ENCODE measurements at regions not wholly inside any gene's neighbourhood (a gene's known extent, or its start where the extent isn't known, plus 50 kb on each side); places are given as distances from the start of the nearest gene placed in this dataset.

DNA sequence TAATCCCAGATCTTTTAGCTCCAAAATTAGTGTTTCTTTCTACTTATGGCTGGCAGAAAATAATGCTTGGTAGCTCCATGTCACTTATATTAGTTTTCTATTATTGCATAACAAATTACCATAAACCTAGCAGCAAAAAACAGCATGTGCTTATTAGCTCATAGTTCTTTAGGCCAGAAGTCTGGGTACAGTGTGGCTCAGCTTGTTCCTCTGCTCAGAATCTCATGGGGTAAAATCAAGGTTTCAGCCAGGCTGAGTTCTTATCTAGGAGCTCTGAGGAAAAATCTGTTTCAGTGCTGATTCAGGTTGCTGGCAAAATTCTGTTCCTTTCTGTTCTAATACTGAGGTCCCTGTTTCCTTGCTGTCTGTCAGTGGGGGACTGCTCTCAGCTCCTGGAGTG is 101.1 kb downstream of the CT47B1 start:
- DNase-seq (ENCODE audit: low spot score): no peak
- TF ChIP-seq, protein P1, sequence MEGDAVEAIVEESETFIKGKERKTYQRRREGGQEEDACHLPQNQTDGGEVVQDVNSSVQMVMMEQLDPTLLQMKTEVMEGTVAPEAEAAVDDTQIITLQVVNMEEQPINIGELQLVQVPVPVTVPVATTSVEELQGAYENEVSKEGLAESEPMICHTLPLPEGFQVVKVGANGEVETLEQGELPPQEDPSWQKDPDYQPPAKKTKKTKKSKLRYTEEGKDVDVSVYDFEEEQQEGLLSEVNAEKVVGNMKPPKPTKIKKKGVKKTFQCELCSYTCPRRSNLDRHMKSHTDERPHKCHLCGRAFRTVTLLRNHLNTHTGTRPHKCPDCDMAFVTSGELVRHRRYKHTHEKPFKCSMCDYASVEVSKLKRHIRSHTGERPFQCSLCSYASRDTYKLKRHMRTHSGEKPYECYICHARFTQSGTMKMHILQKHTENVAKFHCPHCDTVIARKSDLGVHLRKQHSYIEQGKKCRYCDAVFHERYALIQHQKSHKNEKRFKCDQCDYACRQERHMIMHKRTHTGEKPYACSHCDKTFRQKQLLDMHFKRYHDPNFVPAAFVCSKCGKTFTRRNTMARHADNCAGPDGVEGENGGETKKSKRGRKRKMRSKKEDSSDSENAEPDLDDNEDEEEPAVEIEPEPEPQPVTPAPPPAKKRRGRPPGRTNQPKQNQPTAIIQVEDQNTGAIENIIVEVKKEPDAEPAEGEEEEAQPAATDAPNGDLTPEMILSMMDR (IDR thresholded peaks at IDR 0.05; ENCODE audit: borderline replicate concordance, control extremely low read depth, extremely low read depth, insufficient read depth, missing control alignments): no peak
- in situ Hi-C loops (cut with MboI; ENCODE audit: low sequenced_read_pairs, unreplicated experiment): no loop called here

DNA sequence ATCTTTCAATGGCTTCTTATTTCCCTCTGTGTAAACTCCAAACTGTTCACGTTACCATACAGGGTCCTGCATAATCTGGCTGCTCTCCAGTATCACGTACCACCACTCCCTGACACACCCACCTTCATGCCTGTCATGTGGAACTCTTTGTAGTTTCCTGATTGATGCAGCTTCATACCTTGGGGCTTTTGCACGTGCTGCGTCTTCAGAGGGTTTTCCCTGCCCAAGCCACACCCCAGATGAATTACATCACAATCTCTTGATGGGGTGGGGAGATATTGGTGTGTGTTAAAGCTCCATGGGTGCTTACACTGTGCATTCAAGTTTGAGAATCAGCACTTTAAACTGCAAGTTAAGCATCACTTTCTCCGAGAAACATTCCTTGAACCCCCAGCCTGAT is 101.9 kb downstream of the CT47B1 start:
- no peak for DNase-seq (ENCODE audit: low spot score)
- TF ChIP-seq, protein P1 (IDR thresholded peaks at IDR 0.05; ENCODE audit: borderline replicate concordance, control extremely low read depth, extremely low read depth, insufficient read depth, missing control alignments): no peak
- in situ Hi-C loops (cut with MboI; ENCODE audit: low sequenced_read_pairs, unreplicated experiment): no loop called here

DNA sequence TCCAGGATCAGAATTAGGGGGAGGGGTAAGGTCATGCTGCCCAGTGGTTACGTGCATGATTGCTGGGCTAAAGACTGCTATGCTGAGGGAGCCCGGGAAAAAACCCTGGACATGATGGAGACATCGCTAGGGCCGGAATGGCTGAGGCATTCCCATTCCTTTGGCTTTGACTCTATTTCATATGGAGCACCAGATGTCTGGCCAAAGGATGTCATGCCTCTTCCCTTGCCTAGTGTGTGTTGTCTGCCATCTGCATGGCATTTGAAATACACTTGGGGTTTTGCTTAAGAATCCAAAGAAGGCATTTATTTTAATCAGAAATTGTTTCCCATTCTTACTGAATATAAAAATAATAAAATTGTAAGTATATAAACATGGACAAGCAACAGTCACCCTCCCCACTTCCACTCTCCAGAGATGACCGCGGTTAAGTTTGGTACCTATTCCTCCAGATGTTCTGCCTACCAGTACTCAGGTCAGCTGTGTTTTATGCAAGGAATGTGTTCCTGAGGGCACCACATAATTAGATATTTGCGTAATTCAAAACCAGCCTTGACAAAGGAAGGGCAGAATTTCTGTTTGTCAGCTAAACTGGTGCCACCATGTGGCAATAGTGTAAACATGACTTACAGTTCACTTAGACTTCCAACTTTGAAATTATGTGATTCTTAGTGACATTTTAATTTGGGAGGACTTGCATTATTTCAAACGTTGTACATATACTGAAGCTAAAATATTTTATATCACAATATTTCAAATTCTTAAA is 105.9 kb downstream of the CT47B1 start:
- TF ChIP-seq, protein P1 (IDR thresholded peaks at IDR 0.05; ENCODE audit: borderline replicate concordance, control extremely low read depth, extremely low read depth, insufficient read depth, missing control alignments): no peak
- in situ Hi-C loops (cut with MboI; ENCODE audit: low sequenced_read_pairs, unreplicated experiment): loop anchor here (10.0 kb wide), 1 partner anchor 255 kb away; no protein-coding TSS in a partner anchor
- DNase-seq (ENCODE audit: low spot score): peak; percentile 27

DNA sequence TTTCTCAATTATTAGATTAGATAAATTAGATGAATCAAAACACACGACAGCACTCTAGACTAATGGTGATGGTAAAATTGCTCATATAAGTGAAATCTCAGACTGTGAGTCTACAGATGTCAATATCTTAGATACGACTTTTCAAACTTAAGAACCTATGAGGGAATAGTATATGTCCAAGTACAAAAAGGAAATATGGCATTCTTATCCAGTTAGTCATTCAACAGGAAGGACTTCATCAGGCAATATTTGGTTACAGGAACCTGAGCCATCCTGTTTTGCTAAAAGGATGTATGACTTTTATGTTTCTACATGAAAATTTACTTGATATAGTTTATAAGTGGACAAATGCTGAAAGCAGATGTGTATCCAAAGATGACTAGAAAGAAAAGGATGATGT is 107.0 kb downstream of the CT47B1 start:
- in situ Hi-C loops (cut with MboI; ENCODE audit: low sequenced_read_pairs, unreplicated experiment): loop anchor here (10.0 kb wide), 1 partner anchor 254 kb away; no protein-coding TSS in a partner anchor
- DNase-seq (ENCODE audit: low spot score): no peak
- TF ChIP-seq, protein P1 (IDR thresholded peaks at IDR 0.05; ENCODE audit: borderline replicate concordance, control extremely low read depth, extremely low read depth, insufficient read depth, missing control alignments): no peak

DNA sequence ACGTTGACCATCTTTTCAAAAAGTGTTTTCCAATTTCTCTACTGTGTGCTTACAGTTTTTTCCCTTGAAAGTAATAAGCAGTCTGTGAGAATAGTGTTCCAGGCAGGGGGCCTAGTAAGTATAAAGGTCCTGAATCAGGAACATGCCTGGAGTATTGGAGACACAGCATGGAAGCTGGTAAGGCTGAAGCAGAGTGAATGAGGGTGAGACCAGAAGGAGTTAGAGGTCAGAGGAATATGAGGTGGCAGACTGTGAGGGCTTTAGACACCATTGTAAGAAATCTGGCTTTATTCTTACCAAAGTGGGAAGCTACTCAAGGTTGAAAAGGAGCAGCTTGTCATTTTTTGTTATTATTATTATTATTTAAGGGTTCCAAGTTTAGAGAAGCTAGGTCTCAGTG is 107.4 kb downstream of the CT47B1 start:
- TF ChIP-seq, protein P1 (IDR thresholded peaks at IDR 0.05; ENCODE audit: borderline replicate concordance, control extremely low read depth, extremely low read depth, insufficient read depth, missing control alignments): no peak
- DNase-seq (ENCODE audit: low spot score): no peak
- in situ Hi-C loops (cut with MboI; ENCODE audit: low sequenced_read_pairs, unreplicated experiment): loop anchor here (10.0 kb wide), 1 partner anchor 253 kb away; no protein-coding TSS in a partner anchor

DNA sequence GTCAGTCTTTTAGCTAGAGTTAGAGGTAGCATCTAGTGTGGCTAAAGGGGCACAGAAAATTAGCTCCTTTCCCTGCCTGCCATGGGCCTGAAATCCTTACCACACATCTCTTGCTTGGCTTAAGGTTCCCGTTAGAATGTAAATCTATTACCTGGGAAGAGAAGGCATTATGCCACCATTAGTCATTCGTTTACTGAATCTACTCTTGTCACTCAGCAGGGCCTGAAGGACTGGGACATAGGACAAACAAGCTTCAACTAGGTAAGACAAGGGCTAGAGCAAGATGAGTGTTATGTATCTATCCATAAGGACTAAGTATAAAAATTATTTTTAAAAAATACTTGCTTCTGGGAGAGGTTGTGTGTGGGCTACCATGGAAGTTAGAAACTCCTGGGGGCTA is 112.4 kb downstream of the CT47B1 start:
- in situ Hi-C loops (cut with MboI; ENCODE audit: low sequenced_read_pairs, unreplicated experiment): loop anchor here (10.0 kb wide), 1 partner anchor 248 kb away; no protein-coding TSS in a partner anchor
- DNase-seq (ENCODE audit: low spot score): no peak

More for the DNA sequence above, 112.4 kb downstream of the CT47B1 start:
- TF ChIP-seq, protein P1 (IDR thresholded peaks at IDR 0.05; ENCODE audit: borderline replicate concordance, control extremely low read depth, extremely low read depth, insufficient read depth, missing control alignments): no peak
